Retina (tissue), 1 donor: ENCODE measurements at regions not wholly inside any gene's neighbourhood (a gene's known extent, or its start where the extent isn't known, plus 50 kb on each side); places are given as distances from the start of the nearest gene placed in this dataset.
"Not testable (repeated sequence)": the region's sequence is repeated elsewhere in the genome, so short reads cannot be mapped to it uniquely, and the experiment has no call there.

Experiments
- DNase-seq: peaks from one replicate; pipeline ENCODE4 v3.0.0-alpha.2; 2016

- DNase-seq = no peak
Observed at GRCh38 chr4:63222466-63222865, 1186.8 kb downstream of the TECRL start.

- no peak for DNase-seq
Observed at GRCh38 chr4:63221477-63221876, 1187.8 kb downstream of the TECRL start.

GRCh38 chr4:63218856-63219255 lies 1190.4 kb downstream of the TECRL start:
- DNase-seq = no peak

- no peak for DNase-seq
Observed at GRCh38 chr4:63214076-63214475, 1195.2 kb downstream of the TECRL start.

GRCh38 chr4:63211776-63212479 lies 1197.3 kb downstream of the TECRL start:
- DNase-seq = no peak

- no peak for DNase-seq
Observed at GRCh38 chr4:63211375-63211774, 1197.9 kb downstream of the TECRL start.

GRCh38 chr4:63193029-63193428 lies 1216.2 kb downstream of the TECRL start:
- not testable (repeated sequence) for DNase-seq

GRCh38 chr4:63171341-63171740 lies 1237.9 kb downstream of the TECRL start:
- DNase-seq = peak; percentile 47

- peak; percentile 17 for DNase-seq
Observed at GRCh38 chr4:63170923-63171322, 1238.3 kb downstream of the TECRL start.

- DNase-seq = peak; percentile 15
Observed at GRCh38 chr4:63169836-63170235, 1239.4 kb downstream of the TECRL start.

GRCh38 chr4:63155561-63155960 lies 1253.7 kb downstream of the TECRL start:
- no peak for DNase-seq

- DNase-seq = no peak
Observed at GRCh38 chr4:63123441-63123840, 1285.8 kb downstream of the TECRL start.

GRCh38 chr4:63122955-63123354 lies 1286.3 kb downstream of the TECRL start:
- no peak for DNase-seq

GRCh38 chr4:63106600-63106999 lies 1302.7 kb downstream of the TECRL start:
- DNase-seq = no peak

GRCh38 chr4:63105839-63106238 lies 1303.4 kb downstream of the TECRL start:
- no peak for DNase-seq

- DNase-seq = no peak
Observed at GRCh38 chr4:63090641-63091040, 1318.6 kb downstream of the TECRL start.

- DNase-seq = no peak
Observed at GRCh38 chr4:63085091-63085490, 1324.2 kb downstream of the TECRL start.

GRCh38 chr4:63080934-63081333 lies 1328.3 kb downstream of the TECRL start:
- DNase-seq = no peak

- DNase-seq = no peak
Observed at GRCh38 chr4:63063760-63064159, 1345.5 kb downstream of the TECRL start.

GRCh38 chr4:63062891-63063290 lies 1346.4 kb downstream of the TECRL start:
- not testable (repeated sequence) for DNase-seq

GRCh38 chr4:63049726-63050125 lies 1359.5 kb downstream of the TECRL start:
- no peak for DNase-seq

GRCh38 chr4:63049278-63049677 lies 1360.0 kb downstream of the TECRL start:
- DNase-seq = no peak

GRCh38 chr4:63036159-63036866 lies 1372.9 kb downstream of the TECRL start:
- DNase-seq = no peak

- DNase-seq = no peak
Observed at GRCh38 chr4:63029380-63029779, 1379.9 kb downstream of the TECRL start.

- DNase-seq = no peak
Observed at GRCh38 chr4:63020661-63021060, 1388.6 kb downstream of the TECRL start.
